GM18867 (cell line): ENCODE measurements at regions not wholly inside any gene's neighbourhood (a gene's known extent, or its start where the extent isn't known, plus 50 kb on each side); places are given as distances from the start of the nearest gene placed in this dataset.

Source experiments
- ATAC-seq: cut with Tn5 transposase; IDR thresholded peaks from one replicate; pipeline ENCODE4 v1.9.1; 2021; ENCODE audit warnings: mild to moderate bottlenecking, moderate library complexity; ENCODE audit not compliant: unreplicated experiment

GRCh38 chr7:41313171-41313570 lies 389.7 kb downstream of the INHBA start:
- no peak for ATAC-seq

GRCh38 chr7:41312235-41312634 lies 390.7 kb downstream of the INHBA start:
- ATAC-seq: no peak

DNA sequence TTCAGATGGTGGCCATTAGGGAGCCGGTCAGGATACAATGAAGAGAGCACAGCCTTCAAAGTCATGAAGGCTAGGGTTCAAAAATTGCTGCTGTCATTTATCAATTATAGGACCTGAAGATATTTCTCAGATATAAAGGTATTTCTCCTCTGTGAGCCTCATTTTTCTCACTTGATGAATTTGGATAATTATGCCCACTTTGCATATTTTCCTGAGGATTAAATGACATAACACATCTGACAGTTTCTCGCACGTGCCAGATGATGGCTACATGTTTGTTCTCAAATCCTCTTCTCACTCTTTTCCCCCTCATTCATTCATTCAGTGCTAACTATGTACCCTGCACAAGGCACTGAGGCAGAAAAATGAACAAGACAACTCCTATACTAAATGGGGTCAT lies 391.6 kb downstream of the INHBA start:
- no peak for ATAC-seq

DNA sequence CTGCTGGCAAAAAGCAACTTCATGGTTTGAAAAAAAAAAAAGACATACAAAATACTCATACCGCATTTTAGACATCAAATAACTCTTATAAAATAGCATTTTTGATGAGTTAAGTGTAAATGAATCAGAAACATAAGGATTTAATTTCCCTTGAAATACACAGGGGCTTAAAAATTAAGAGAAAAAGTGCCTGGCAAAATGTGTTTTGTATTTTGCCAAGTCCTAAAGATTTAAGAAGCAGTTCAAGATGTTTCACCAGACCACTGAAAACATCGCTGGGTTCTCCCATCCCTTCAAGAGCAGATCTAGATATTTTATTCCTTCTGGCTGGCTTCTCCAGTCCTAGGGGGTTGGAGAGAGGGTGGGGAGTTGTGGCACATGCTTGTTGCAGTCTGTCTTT lies 396.4 kb downstream of the INHBA start:
- ATAC-seq: no peak

GRCh38 chr7:41305001-41305400 lies 397.9 kb downstream of the INHBA start:
- ATAC-seq: no peak

DNA sequence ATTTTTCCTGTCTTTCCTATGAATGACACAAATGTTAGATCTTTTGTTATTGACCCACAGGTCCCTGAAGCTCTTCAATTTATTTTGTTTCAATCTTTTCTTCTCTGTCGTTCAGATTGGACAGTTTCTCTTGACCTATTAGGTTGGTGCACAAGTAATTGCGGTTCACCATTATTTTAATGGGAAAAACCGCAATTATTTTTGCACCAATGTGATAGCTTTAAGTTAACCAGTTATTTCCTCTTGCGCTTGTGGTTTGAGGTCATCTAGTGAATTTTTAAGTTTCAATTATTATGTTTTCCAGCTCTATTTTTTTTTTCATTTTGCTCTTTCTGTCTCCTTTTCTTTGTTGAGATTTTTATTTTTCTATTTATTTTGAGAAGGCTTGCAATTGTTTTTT lies 399.2 kb downstream of the INHBA start:
- ATAC-seq: no peak

GRCh38 chr7:41298409-41298808 lies 404.5 kb downstream of the INHBA start:
- no peak for ATAC-seq

GRCh38 chr7:41297166-41297565 lies 405.7 kb downstream of the INHBA start:
- no peak for ATAC-seq

DNA sequence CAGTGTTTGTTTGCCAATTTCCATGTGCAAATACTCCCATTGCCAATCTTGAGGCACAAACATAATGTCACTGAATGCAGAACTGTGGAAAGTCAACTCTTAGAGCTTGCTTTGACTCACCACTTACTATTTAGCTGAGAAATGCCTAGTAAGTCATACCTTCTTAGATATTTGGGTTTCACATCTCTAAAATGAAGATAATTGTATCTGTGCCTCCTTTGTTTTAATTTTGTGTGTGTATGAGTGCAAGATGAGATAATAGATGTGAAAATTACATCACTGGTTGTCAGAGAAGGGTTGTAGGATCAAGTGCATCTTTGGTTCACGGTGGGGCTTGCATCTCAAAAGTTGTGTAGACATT lies 407.5 kb downstream of the INHBA start:
- no peak for ATAC-seq

DNA sequence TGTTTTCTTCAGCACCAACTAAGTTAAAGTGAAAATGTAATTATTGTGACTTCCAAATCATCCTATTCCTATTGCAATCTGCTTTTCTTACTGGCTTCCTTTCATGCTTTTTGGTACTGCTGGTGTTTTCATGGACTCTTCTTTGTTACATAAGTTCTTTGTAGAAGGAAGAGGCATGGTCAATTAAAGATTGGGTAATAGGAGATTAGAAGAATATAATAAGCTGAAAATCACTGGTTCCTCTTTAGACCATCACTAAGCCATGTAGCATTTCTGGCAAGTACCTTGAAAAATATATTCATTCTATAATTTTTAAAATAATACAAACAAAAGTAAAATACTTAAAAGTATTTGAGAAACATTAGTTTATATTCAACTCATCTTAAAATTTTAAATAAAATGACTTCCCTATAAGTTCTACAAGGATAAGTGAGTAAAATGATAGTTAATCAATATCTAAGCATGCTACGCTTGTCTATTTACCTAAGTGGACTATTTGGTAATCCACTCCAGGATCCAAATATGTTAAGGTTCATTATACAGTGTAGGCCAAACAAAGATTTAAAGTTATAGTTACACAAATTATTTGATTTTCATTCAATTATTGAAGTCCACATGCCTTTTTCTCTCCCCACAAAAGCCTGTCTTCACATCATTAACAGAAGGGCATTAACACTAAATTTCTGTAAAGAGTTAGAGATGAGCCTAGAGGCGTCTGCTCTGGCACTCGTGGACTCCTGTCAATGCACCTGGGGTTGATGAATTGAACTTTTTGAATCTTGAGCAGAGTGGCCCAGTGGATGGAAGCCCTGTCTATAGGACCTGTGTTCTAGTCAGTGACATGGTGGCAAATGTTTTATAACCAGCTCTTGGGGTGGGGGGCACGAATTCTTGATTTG lies 408.1 kb downstream of the INHBA start:
- ATAC-seq: no peak

- ATAC-seq: no peak
Measured at GRCh38 chr7:41292487-41292886, 410.4 kb downstream of the INHBA start.

DNA sequence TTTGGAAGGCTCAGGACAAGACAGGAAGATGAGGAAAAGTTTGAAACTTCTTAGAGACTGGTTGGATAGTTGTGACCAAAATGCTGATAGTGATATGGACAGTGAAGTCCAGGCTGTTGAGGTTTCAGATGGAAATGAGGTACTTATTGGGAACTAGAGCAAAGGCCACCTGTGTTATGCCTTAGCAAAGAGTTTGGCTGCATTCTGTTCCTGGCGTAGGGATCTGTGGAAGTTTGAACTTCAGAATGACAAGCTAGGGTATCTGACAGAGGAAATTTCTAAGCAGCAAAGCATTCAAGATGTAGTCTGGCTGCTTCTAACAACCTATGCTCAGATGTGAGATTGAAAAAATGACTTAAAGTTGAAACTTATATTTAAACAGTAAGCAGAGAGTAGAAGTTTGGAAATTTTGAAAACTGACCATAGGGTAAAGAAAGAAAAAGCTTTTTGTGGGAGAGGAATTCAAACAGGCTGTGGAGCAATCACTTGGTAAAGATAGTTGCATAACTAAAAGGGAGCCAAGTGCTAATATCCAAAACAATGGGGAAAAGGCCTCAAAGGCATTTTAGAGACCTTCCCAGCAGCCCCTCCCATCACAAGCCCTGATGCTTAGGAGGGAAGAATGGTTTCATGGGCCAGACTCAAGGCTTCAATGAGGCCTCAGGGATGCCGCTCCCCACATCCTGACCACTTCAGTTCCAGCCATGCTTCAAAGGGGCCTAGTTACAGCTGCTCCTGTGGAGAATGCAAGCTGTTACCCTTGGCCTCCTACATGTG lies 415.1 kb downstream of the INHBA start:
- no peak for ATAC-seq

DNA sequence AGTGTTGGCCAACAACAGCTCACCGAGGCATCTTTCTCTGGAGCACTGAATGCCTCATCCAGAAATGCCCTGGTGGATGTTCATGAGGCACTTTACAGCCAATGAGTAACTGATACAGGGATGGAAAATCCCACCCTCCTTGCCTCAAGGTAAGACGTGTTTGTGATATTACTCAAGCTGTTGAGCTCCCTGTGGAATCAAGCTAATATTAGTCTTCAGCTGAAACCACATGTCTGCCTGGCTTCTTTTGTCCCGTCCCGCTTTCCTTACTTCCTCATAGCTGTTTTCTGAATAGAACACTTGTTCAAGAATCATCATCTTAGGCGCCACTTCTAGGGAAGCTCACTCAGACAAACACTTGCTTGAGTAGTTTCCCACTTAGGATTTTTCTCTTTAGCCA lies 422.4 kb downstream of the INHBA start:
- no peak for ATAC-seq

GRCh38 chr7:41277561-41277960 lies 425.3 kb downstream of the INHBA start:
- ATAC-seq: no peak

DNA sequence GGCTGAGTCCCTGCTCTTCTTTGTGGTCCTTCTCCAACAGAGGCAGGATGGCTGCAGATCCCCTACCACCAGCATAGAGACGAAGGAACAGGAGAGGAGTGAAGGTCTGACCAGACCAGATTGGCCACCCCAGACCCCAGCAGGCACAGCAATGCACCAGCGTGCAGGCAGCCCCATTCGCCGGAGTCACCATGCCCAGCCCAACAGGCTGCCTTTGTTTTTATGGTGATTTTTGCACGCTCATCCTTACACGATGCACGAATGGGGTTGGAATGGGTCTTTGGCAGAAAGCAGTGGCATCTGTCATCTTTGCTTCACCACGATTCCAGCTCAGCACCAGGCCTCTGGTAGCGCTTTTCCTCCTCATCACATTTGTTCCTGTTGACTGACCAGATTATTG lies 427.6 kb downstream of the INHBA start:
- no peak for ATAC-seq

- no peak for ATAC-seq
Measured at GRCh38 chr7:41274179-41274578, 428.7 kb downstream of the INHBA start.

GRCh38 chr7:41272664-41273063 lies 430.2 kb downstream of the INHBA start:
- ATAC-seq: no peak

DNA sequence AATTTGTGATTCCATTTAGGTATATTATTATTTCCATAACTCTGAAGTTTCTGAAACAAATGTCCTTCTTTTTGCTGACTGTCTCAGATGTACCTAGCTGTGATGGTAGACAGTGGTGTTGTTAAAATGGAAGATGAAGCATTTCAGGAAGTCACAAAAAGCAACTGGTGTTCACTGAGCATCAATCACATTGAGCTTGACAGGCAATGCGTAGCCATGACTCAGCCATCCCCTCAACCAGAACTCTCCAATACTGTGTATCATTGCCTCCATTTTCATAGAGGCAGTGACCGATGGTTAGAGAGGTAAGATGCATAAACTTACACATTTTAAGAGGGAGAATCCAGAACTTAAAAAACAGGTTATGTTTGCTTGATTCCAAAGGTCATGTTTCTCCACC lies 434.0 kb downstream of the INHBA start:
- ATAC-seq: no peak

DNA sequence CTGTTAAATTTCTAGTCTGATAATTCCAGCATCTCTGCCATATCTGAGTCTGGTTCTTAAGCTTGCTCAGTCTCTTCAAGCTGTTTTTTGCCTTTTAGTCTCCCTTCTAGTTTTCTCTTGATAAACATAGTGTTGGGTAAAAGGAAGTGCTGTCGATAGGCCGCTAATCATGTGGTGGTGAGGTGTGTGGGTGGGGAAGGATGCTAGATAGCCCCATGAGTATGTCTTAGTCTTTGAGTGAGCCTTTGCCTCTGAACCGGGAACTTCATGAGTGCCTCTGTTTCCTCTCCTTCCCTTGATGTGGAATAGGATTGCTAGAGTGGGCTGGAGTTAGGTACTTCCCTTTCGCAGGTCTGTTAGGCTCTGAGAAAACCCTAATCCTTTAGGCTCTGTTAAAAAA lies 441.8 kb downstream of the INHBA start:
- no peak for ATAC-seq

- no peak for ATAC-seq
Measured at GRCh38 chr7:41257660-41258059, 445.2 kb downstream of the INHBA start.

DNA sequence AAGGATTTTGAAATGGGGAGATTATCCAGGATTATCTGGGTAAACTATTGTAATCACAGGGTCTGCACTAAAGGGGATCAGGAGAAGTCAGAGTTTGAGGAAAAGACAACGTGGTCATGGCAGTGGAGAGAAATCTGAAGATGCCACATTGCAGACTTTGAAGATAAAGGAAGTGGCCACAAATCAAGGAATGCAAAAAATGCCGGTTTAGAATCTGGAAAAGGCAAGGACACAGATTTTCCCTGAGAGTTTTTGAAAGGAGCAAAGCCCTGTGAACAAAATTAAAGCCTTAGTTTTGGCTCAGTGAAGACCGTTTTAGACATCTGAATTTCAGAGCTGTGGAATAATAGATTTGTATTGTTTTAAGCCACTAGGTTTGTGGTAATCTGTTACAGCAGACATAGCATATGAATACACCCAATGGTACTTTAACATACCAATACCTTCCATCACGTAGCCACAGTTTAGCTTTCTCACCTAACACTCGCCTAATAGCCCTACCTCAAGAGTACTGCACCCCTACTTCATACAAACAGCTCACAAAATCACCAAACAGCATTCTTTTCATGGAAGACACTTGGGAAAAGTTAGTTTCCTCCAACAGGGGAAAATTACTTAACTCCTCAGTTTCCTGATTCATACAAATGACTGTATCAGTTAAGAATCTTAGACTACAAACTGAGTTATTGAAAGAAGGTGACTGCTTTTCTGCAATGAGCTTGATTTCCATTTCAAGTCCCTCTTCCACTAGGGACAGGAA lies 446.5 kb downstream of the INHBA start:
- no peak for ATAC-seq

DNA sequence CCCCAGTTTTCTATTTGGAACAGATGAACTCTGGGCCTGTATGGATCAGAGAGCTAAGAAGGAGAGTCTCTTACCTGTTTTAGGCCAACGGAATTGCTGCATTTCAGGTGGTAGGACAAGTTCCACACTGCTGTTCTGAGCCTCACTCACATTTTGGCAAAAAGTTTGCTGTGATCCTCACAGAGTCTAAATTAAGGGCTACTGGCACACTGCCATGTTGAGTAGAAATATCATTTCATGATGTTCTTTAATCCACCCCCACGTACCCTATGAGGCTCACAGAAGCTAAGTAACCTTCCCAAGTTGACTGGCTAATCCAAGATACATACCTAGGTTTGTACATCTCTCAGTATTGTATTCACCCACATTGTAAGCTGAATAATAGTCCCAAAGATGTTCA lies 447.2 kb downstream of the INHBA start:
- ATAC-seq: no peak
